ENCODE measurements at regions not wholly inside any gene's neighbourhood (a gene's known extent, or its start where the extent isn't known, plus 50 kb on each side); places are given as distances from the start of the nearest gene placed in this dataset.

DNA sequence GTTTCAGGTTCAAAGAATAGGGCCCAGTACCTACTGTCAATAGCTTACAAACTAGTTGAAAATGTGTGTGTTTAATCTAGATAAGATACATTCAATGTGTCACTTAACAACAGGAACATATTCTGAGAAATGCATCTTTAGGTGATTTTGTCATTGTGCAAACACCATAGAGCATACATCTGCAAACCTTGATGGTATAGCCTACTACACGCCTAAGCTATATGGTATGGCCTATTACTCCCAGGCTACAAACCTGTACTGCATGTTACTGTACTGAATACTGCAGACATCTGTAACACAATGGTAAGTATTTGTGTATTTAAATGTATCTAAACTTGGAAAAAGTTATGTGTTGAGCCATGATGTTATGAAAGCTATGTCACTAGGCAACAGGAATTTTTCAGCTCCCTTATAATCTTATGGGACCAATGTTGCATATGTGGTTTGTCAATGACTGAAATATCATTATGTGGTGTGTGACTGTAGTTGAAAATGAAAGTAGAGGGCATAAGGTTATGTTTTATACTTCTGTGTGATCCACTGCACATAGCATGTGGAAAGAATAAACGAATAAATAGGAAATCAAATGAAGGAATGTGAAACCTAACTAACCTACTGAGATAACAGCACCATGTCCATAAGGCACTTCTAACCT, 129.0 kb upstream of the CAMK1G start:
- Histone ChIP-seq H3K36me3 (ENCODE audit: control insufficient read depth in 2 of 2, insufficient read depth in 1 of 2, low read length in 2 of 2) (no peaks in the 10 kb centered on the region), H3K4me3 (ENCODE audit: low read depth, low read length) (no peak overlapping the region), H3K9me3 (ENCODE audit: control insufficient read depth, insufficient read depth, low read depth, low read length) (no peaks in the 10 kb centered on the region), H3K4me1 (ENCODE audit: control insufficient read depth, insufficient read depth, low read length) (peaks cover 7% of the 10 kb centered on the region; the same call in 1 of the 2 replicates), H3K27ac (ENCODE audit: extremely low read depth, low read depth, low read length) (no peak overlapping the region)
- POLR2A ChIA-PET: no interaction called here
- CTCF ChIA-PET: interaction anchor here (0.6 to 1.5 kb wide), 4 partner anchors 35 to 252 kb away, joined by 3 to 7 read pairs (median 4); no protein-coding TSS in a partner anchor
- TF ChIP-seq RBAK (tag by site-specific recombination; IDR thresholded peaks at IDR 0.05) (no peak), ZNF473 (tag by site-specific recombination; IDR thresholded peaks at IDR 0.05) (no peak), ZNF664 (tag by site-specific recombination; IDR thresholded peaks at IDR 0.05) (no peak), ZNF433 (tag by site-specific recombination; IDR thresholded peaks at IDR 0.05; ENCODE audit: low read depth) (no peak), GLIS2 (tag by site-specific recombination; IDR thresholded peaks at IDR 0.05) (no peak), ZNF830 (tag by site-specific recombination; IDR thresholded peaks at IDR 0.05; ENCODE audit: low read depth) (no peak)

- H3K9me3 ChIP-seq (ENCODE audit: control insufficient read depth, insufficient read depth, low read depth, low read length): no peaks in the 10 kb centered on the region
- no peak overlapping the region for H3K4me3 ChIP-seq (ENCODE audit: low read depth, low read length)
- CTCF ChIA-PET: interaction anchor here (0.6 to 1.5 kb wide), 3 partner anchors 34 to 252 kb away, joined by 4 to 7 read pairs (median 4); no protein-coding TSS in a partner anchor
- H3K27ac ChIP-seq (ENCODE audit: extremely low read depth, low read depth, low read length): no peak overlapping the region
- POLR2A ChIA-PET: no interaction called here
- no peaks in the 10 kb centered on the region for H3K36me3 ChIP-seq (ENCODE audit: control insufficient read depth in 2 of 2, insufficient read depth in 1 of 2, low read length in 2 of 2)
- TF ChIP-seq, protein P1, sequence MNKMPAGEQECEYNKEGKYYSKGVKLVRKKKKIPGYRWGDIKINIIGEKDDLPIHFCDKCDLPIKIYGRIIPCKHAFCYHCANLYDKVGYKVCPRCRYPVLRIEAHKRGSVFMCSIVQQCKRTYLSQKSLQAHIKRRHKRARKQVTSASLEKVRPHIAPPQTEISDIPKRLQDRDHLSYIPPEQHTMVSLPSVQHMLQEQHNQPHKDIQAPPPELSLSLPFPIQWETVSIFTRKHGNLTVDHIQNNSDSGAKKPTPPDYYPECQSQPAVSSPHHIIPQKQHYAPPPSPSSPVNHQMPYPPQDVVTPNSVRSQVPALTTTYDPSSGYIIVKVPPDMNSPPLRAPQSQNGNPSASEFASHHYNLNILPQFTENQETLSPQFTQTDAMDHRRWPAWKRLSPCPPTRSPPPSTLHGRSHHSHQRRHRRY (tag by site-specific recombination; IDR thresholded peaks at IDR 0.05): no peak
- peak; percentile 34; the same call in 1 of the 2 replicates for TF ChIP-seq ZNF335 (tag by site-specific recombination; conservative IDR thresholded peaks at IDR 0.05)
- peaks cover 7% of the 10 kb centered on the region; the same call in 1 of the 2 replicates for H3K4me1 ChIP-seq (ENCODE audit: control insufficient read depth, insufficient read depth, low read length)
Observed at GRCh38 chr1:209455145-209455544, 128.4 kb upstream of the CAMK1G start.

GRCh38 chr1:209455661-209456358, 127.7 kb upstream of the CAMK1G start:
- H3K9me3 ChIP-seq (ENCODE audit: control insufficient read depth, insufficient read depth, low read depth, low read length): no peaks in the 10 kb centered on the region
- no peak overlapping the region for H3K4me3 ChIP-seq (ENCODE audit: low read depth, low read length)
- CTCF ChIA-PET: interaction anchor here (1.5 kb wide), 1 partner anchor 34 kb away, joined by 7 read pairs; no protein-coding TSS in a partner anchor
- no peak overlapping the region for H3K27ac ChIP-seq (ENCODE audit: extremely low read depth, low read depth, low read length)
- peaks cover 7% of the 10 kb centered on the region; the same call in 1 of the 2 replicates for H3K4me1 ChIP-seq (ENCODE audit: control insufficient read depth, insufficient read depth, low read length)
- no peaks in the 10 kb centered on the region for H3K36me3 ChIP-seq (ENCODE audit: control insufficient read depth in 2 of 2, insufficient read depth in 1 of 2, low read length in 2 of 2)
- POLR2A ChIA-PET: no interaction called here
- no peak for TF ChIP-seq ZNF692 (tag by site-specific recombination; IDR thresholded peaks at IDR 0.05)
- TF ChIP-seq ZNF76 (tag by site-specific recombination; IDR thresholded peaks at IDR 0.05; ENCODE audit: borderline replicate concordance, low read depth): no peak
- no peak for TF ChIP-seq ZNF341 (tag by site-specific recombination; IDR thresholded peaks at IDR 0.05; ENCODE audit: low read depth)
- no peak for TF ChIP-seq MEIS1 (CRISPR knock-in tag; IDR thresholded peaks at IDR 0.05; ENCODE audit: borderline replicate concordance)
- no peak for TF ChIP-seq ZNF624 (tag by site-specific recombination; IDR thresholded peaks at IDR 0.05)
- TF ChIP-seq ZNF785 (tag by site-specific recombination; IDR thresholded peaks at IDR 0.05): no peak
- no peak for TF ChIP-seq PRDM2 (tag by site-specific recombination; IDR thresholded peaks at IDR 0.05; ENCODE audit: borderline replicate concordance)
- no peak for TF ChIP-seq ZNF354C (tag by site-specific recombination; IDR thresholded peaks at IDR 0.05; ENCODE audit: borderline replicate concordance, low read depth)
- TF ChIP-seq KLF1 (tag by site-specific recombination; IDR thresholded peaks at IDR 0.05): no peak
- TF ChIP-seq KLF8 (tag by site-specific recombination; IDR thresholded peaks at IDR 0.05): no peak
- TF ChIP-seq ZNF600 (tag by site-specific recombination; IDR thresholded peaks at IDR 0.05): no peak
- no peak for TF ChIP-seq GFI1B (tag by site-specific recombination; IDR thresholded peaks at IDR 0.05)
